Hepatic stellate cell (primary cell): ENCODE measurements at regions not wholly inside any gene's neighbourhood (a gene's known extent, or its start where the extent isn't known, plus 50 kb on each side); places are given as distances from the start of the nearest gene placed in this dataset.

Experiments
- DNase-seq: peaks from one replicate; pipeline ENCODE4 v3.0.0; 2011; ENCODE audit warnings: low spot score

GRCh38 chr3:23747841-23748240 is 57.9 kb upstream of the UBE2E1 start:
- DNase-seq, result no peak

- no peak for DNase-seq
These were observed 57.2 kb upstream of the UBE2E1 start for GRCh38 chr3:23748398-23749110.

- no peak for DNase-seq
These were observed 56.1 kb upstream of the UBE2E1 start for GRCh38 chr3:23749609-23750008.

- no peak for DNase-seq
These were observed 55.1 kb upstream of the UBE2E1 start for GRCh38 chr3:23750573-23751210.

GRCh38 chr3:23751212-23751723 is 54.5 kb upstream of the UBE2E1 start:
- no peak for DNase-seq

GRCh38 chr3:23752126-23752525 is 53.6 kb upstream of the UBE2E1 start:
- no peak for DNase-seq

GRCh38 chr3:23754215-23754614 is 51.5 kb upstream of the UBE2E1 start:
- DNase-seq, result no peak
